ENCODE measurements at regions not wholly inside any gene's neighbourhood (a gene's known extent, or its start where the extent isn't known, plus 50 kb on each side); places are given as distances from the start of the nearest gene placed in this dataset.

DNA sequence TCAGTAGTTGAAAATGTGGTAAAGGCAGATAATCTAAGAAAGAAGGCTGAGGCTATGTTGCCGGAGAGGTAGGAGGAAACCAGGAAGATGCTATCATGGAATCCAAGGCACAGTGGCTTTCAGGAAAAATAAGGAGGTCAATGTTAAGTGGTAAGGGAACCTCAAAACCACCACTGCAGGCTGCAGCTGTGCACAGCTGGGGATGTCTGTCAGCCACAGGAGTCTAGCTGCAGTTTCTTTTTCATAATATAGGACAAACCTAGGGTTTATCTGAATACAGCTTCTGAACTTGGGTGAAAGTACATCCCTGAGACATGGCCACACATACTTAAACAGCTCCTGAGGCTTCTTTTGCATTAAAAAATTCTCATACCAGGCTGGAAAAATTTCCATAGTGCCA, 93.9 kb downstream of the SLC5A7 start:
- TF ChIP-seq EZH2 (IDR thresholded peaks at IDR 0.05) (no peak), CTCF (IDR thresholded peaks at IDR 0.05) (no peak)

Measured in neural progenitor cell (in vitro differentiated cells).